Stimulated activated CD8-positive, alpha-beta memory T cell treated with anti-CD3 and anti-CD28 coated beads, Interleukin-4, amount 100 ng/mL, for 1 hour (primary cell): ENCODE measurements at regions not wholly inside any gene's neighbourhood (a gene's known extent, or its start where the extent isn't known, plus 50 kb on each side); places are given as distances from the start of the nearest gene placed in this dataset.

Experiments
- DNase-seq, 2 donors: peaks; one replicate each; pipeline ENCODE4 v3.0.0-alpha.2; 2020; ENCODE audit warnings: low read depth in 2 of 2, low spot score in 1 of 2

- no peak for DNase-seq
These were observed 151.3 kb downstream of the MAF start for GRCh38 chr16:79449067-79449769.

GRCh38 chr16:79444572-79444971 is 156.0 kb downstream of the MAF start:
- DNase-seq = no peak

GRCh38 chr16:79439901-79440300 is 160.6 kb downstream of the MAF start:
- DNase-seq = no peak

- no peak for DNase-seq
These were observed 162.5 kb downstream of the MAF start for GRCh38 chr16:79437764-79438751.

GRCh38 chr16:79436885-79437284 is 163.7 kb downstream of the MAF start:
- no peak for DNase-seq

- DNase-seq = no peak
These were observed 165.8 kb downstream of the MAF start for GRCh38 chr16:79434771-79435170.

GRCh38 chr16:79434092-79434491 is 166.4 kb downstream of the MAF start:
- DNase-seq = no peak

GRCh38 chr16:79431923-79432322 is 168.6 kb downstream of the MAF start:
- no peak for DNase-seq

GRCh38 chr16:79430191-79430678 is 170.3 kb downstream of the MAF start:
- no peak for DNase-seq

- no peak for DNase-seq
These were observed 171.0 kb downstream of the MAF start for GRCh38 chr16:79429381-79430190.

- DNase-seq = no peak
These were observed 173.9 kb downstream of the MAF start for GRCh38 chr16:79426663-79427062.

GRCh38 chr16:79422064-79422463 is 178.5 kb downstream of the MAF start:
- no peak for DNase-seq

- no peak for DNase-seq
These were observed 179.4 kb downstream of the MAF start for GRCh38 chr16:79421126-79421525.

- no peak for DNase-seq
These were observed 180.0 kb downstream of the MAF start for GRCh38 chr16:79420493-79420892.

GRCh38 chr16:79419148-79419547 is 181.4 kb downstream of the MAF start:
- DNase-seq = no peak

GRCh38 chr16:79417601-79418008 is 182.9 kb downstream of the MAF start:
- DNase-seq = no peak

GRCh38 chr16:79415983-79416640 is 184.4 kb downstream of the MAF start:
- no peak for DNase-seq

GRCh38 chr16:79412783-79413225 is 187.7 kb downstream of the MAF start:
- DNase-seq = no peak

GRCh38 chr16:79411805-79412204 is 188.7 kb downstream of the MAF start:
- no peak for DNase-seq

- DNase-seq = no peak
These were observed 189.2 kb downstream of the MAF start for GRCh38 chr16:79411357-79411756.

- no peak for DNase-seq
These were observed 190.6 kb downstream of the MAF start for GRCh38 chr16:79409978-79410377.
